ENCODE measurements at regions not wholly inside any gene's neighbourhood (a gene's known extent, or its start where the extent isn't known, plus 50 kb on each side); places are given as distances from the start of the nearest gene placed in this dataset.

- no peak for DNase-seq
These were observed 565.7 kb downstream of the EFNB2 start for GRCh38 chr13:105969761-105970160.

GRCh38 chr13:105965910-105966309 is 569.6 kb downstream of the EFNB2 start:
- no peak for DNase-seq

GRCh38 chr13:105962080-105962479 is 573.4 kb downstream of the EFNB2 start:
- DNase-seq, result no peak

GRCh38 chr13:105961438-105961837 is 574.0 kb downstream of the EFNB2 start:
- no peak for DNase-seq

DNA sequence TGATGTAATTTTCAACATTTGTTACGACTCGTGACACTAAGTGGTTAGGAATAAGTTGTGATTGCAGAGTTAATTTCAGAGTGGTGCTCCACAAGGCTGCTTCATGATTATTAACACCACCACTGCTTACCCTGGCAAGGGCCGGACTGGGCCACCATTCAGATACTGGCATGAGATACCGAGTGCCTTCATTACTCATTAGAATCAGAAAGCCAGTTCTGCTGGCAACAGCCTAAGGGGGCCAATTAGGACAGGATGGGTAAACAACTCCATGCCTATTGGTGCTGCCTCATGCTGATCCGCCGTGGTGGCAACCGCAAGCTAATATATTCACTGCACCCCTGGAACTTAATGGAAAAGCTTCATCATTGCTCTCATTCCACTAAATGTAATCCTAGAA is 575.1 kb downstream of the EFNB2 start:
- DNase-seq, result no peak

DNA sequence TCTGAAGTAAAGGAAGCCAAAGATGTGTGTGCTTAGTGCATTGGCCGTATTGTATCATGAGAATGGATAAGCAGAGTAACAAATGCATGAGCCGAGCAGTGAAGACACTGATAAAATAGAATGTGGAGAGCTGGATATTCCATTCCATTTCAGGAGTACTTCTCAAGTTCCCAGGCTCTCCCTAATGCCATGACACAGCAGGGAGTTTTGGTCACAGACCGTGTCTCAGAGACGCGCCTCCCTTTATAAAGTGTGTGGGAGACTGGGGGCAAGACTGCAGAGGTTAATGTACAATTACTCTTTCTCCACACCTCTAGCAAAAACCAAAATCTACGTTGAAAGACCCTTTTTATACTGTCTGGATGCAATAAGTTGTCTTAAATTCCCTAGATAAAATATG is 575.6 kb downstream of the EFNB2 start:
- DNase-seq, result no peak

DNA sequence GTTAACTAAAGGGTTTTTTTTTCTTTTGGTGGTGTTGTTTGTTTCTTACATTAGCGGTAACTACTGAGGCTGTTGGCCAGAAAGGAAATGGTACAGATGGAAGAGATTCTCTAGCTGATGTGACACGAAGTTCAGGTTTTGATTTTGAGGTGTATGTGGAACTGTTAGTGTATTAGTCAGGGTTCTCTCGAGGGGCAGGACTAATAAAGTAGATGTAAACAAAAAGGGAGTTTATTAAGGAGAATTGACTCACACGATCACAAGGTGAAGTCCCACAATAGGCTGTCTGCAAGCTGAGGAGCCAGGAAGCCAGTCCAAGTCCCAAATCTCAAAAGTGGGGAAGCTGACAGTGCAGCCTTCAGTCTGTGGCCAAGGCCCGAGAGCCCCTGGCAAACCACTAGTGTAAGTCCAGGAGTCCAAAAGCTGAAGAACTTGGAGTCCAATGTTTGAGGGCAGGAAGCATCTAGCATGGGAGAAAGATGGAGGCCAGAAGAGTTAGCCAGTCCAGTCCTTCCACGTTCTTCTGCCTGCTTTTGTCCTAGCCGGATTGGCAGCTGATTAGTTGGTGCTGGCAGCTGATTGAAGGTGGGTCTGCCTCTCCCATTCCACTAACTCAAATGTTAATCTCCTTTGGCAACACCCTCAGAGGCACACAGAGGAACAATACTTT is 577.6 kb downstream of the EFNB2 start:
- no peak for DNase-seq

GRCh38 chr13:105956921-105957320 is 578.5 kb downstream of the EFNB2 start:
- DNase-seq, result no peak

DNA sequence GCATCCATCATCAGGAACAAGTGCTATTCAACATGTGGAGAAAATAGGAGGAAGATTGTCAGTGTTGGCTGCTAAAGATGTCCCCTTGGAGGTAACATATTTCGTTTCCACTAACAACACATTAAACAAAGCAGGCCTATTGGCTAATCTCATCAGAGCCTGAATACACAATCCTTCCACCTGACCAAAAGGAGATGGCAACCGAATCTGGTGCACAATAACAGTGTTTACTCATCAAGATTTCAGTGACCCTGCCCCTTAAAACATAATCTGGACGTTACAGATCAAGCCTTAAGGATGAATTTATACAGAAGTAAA is 582.5 kb downstream of the EFNB2 start:
- no peak for DNase-seq

GRCh38 chr13:105952233-105952972 is 583.1 kb downstream of the EFNB2 start:
- DNase-seq, result no peak

DNA sequence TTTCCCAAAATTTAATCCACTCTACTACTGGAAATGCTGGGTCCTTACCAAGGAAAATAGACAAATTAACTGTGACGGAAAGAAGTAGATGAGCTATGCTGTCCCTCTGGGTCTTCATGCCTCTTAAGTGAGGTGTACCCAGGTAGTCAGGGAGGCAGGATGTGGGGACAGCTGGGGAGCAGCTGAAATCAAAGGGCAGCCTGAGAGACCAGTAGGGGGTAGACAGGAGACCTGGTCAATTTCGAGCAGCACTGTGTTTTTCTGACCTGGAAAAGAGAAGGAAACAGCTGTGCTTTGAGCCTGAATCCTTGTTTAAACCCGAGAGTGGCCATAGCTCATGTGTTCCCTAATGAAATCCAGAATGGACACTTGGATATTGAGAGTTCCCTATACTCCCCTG is 587.3 kb downstream of the EFNB2 start:
- no peak for DNase-seq

DNA sequence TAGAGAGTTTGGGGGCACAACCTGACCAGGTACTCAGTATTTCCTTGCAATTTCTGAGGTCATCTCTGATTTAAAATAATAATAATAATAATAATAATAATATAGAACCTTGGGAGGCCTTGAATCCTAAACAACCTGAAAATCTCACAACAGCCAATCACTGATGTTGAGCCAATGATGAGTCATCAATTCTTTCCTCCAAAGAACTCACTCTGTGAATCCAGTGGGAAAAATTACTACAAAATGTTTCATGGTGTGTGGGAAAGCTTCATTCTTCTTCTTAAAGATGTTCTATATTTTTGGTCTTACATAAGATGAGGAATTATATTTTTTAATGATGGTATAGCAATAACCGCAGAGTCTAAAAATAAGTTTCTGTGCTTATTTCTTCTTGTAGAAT is 594.6 kb downstream of the EFNB2 start:
- DNase-seq, result no peak

- DNase-seq, result no peak
These were observed 598.0 kb downstream of the EFNB2 start for GRCh38 chr13:105937451-105937850.

GRCh38 chr13:105936816-105937215 is 598.6 kb downstream of the EFNB2 start:
- no peak for DNase-seq

DNA sequence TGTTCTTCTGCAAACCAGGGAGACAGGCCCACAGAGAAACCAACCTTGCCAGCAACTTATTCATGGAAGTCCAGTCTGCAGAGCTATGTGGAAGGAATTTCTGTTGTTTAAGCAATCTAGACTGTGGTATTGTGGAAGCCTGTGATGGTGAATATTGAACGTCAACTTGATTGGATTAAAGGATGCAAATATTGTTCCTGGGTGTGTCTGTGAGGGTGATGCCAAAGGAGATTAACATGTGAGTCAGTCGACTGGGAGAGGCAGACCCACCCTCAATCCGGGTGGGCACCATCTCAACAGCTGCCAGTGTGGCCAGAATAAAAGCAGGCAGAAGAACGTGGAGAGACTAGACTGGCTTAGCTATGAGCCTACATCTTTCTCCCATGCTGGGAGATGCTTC is 606.0 kb downstream of the EFNB2 start:
- DNase-seq, result no peak

DNA sequence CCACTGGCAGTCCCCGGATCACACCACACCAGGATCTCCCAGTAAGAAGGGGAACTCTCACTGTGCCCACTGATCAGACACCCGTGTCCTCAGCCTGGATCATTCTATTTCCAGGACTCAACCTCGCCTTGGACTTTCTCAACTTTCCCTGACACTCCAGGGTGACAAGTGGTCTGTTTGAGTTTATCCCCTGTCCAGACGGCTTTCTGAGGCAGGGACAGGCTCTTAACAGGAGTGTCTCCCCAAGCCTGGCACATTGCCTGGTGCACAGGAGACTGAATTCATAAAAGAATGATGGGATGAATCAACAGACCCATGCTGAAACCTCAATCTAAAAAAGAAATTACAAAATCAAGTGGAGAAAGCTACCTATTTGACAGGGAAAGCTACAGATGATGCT is 606.6 kb downstream of the EFNB2 start:
- no peak for DNase-seq

- DNase-seq, result no peak
These were observed 607.4 kb downstream of the EFNB2 start for GRCh38 chr13:105928048-105928447.

DNA sequence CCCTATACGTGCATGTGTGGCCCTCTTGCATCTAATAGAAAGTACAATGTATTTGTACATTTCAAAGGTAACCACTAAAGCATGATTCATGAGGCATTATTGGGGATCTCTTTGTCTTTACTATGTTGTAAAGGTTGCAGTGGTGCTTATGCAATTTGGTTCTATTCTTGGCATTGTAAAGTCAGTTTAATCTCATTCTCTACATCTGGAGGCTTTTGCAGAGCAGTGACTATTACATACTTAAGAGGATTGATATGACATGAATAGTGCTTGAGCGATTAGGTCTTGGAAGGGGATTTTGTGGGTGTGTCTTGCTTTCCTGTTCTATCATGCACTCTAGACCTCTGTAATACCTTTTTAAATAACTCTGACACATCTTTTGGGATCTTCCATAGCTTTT is 610.0 kb downstream of the EFNB2 start:
- no peak for DNase-seq

GRCh38 chr13:105921711-105922110 is 613.8 kb downstream of the EFNB2 start:
- DNase-seq, result no peak

DNA sequence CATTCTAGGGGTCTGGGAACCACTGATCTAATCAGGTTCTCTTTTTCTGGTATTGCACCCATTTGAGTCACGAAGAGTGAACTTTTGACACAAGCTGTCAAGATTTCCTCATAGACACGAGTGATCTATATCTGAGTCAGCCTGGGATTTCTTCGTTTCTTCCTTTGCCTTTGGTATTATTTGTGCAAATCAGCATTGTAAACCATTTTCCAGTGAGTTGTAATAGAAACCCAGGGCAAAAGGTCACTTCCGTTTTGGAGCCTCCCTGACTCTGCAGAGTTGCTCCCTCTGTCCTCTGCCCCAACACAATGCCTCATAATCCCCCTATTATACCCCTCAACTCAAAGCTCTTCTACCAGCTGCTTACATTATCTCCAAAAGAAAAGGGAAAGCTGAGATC is 615.1 kb downstream of the EFNB2 start:
- no peak for DNase-seq

DNA sequence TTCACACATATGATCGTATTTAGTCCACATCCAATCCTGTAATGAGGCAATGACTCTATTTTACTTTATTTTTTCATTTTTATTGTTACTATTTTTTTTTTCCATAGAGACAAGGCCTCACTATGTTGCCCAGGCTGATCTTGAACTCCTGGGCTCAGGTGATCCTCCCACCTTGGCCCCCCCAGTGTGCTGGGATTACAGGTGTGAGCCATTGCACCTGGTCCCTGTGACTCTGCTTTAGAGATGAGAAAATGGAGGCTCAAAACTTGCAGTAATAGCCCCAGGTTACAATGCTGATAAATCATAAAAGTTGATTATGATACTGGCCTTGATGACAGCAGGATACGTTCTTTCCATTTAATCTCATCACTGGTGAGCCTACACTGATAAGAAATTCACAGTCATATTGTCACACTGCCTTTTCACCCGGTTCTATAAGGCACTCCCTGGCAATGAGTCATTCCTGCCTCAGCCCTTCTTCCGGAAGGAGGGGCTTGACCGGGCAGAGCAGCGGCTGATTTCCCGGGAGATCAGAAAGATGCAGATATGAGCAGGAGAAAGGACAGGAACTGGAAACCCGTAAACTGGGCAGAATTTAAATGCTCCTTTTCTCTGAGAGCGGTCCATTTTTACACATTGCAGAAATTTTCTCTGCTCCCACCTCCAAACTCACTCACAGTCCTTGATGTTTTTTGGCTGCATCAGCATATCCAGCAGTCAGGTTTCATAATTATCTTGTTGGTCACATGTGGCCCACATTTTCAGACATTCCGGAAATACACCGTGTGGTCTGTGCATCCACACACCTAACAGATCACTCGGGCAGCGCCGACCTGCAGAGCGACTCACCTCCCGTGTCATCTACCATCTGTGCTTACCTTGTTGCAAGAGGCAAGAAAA is 616.4 kb downstream of the EFNB2 start:
- DNase-seq, result no peak

DNA sequence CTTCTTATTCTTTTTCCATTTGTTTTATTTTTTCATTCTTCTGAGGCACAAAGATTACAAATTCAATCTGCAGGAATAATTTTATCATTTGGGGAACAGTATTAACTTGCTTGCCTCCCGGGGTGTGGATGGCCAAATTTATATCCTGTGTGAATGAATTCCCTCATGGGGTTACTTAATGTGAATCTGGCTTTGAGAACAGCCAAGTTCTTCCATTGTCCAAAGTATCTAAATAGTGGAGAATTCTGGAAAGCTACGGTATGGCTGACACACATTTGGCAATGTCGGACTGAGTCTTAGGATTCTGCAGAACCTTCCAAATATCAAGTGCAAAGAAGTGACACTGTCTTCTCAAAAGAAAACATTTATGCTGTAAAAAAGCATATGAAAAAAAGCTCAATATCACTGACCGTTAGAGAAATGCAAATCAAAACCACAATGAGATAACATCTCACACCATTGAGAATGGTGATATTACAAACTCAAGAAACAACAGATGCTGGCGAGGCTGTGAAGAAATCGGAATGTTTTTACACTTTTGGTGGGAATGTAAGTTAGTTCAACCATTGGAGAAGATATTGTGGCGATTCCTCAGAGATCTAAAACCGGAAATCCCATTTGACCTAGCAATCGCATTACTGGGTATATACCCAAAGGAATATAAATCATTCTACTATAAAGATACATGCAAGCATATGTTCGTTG is 620.2 kb downstream of the EFNB2 start:
- no peak for DNase-seq

DNA sequence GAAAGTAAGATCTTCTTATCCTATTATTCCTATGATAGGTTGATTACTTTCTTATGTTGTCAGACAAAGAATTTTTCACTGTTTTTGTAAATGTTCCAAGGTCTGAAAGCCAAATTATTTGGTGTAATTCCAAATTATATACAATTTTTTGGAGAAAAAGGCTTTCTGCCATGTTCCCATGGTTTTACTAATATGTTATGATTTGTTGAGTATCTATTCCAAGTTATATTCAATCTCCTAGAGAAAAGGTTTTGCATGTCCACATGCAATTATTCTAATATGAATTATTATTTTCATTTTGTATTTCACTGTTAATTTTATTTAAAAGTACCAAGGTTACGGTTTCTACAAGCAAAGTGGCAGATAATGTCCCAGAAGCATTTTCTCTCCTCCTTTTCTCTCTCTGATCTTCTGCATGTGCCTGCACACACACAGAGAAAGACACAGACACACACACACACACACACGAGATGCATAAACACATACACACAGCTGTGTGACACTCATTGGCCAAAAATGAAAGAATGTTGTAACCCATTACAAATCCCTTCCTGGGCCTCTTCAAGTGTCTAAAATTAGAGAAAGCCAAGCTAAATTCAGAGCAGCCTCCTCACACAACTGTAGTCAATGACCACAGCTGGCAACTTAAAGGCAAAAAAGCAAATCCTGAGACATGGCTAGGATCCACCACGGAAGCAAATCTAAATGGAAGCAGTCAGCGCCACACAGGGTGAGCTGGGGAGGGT is 621.0 kb downstream of the EFNB2 start:
- no peak for DNase-seq

Measured in activated naive CD4-positive, alpha-beta T cell treated with Interleukin-2 at 50 U/mL for 16 hours (primary cell).